DMS79 (cell line): ENCODE measurements at regions not wholly inside any gene's neighbourhood (a gene's known extent, or its start where the extent isn't known, plus 50 kb on each side); places are given as distances from the start of the nearest gene placed in this dataset.

Experiments used
- DNase-seq: peaks from one replicate; lab custom pipeline; 2025; lab: John Stamatoyannopoulos, UW

DNA sequence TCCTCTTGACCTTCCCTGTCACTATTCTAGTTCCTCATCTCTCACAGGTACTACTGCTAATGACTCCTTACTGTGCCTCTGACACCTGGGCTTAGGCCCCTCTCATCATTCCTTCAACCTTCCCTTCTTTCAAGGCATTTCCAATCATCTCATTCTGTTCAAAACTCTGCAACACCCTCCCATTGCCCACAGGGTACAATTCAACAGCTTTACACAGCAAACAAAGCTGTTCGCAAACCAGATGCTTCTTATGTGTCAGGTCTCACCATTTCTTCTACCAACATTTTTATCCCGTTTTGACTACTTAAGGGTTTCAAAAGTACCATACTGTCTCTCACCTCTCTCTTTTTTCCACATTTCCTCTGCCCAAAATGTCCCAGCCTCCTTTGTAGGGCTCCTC is 84.4 kb upstream of the ID4 start:
- DNase-seq: no peak

- no peak for DNase-seq
Measured at GRCh38 chr6:19753826-19754225, 83.3 kb upstream of the ID4 start.

- no peak for DNase-seq
Measured at GRCh38 chr6:19754686-19755085, 82.5 kb upstream of the ID4 start.

GRCh38 chr6:19755181-19755580 is 82.0 kb upstream of the ID4 start:
- no peak for DNase-seq

GRCh38 chr6:19757036-19757435 is 80.1 kb upstream of the ID4 start:
- no peak for DNase-seq

DNA sequence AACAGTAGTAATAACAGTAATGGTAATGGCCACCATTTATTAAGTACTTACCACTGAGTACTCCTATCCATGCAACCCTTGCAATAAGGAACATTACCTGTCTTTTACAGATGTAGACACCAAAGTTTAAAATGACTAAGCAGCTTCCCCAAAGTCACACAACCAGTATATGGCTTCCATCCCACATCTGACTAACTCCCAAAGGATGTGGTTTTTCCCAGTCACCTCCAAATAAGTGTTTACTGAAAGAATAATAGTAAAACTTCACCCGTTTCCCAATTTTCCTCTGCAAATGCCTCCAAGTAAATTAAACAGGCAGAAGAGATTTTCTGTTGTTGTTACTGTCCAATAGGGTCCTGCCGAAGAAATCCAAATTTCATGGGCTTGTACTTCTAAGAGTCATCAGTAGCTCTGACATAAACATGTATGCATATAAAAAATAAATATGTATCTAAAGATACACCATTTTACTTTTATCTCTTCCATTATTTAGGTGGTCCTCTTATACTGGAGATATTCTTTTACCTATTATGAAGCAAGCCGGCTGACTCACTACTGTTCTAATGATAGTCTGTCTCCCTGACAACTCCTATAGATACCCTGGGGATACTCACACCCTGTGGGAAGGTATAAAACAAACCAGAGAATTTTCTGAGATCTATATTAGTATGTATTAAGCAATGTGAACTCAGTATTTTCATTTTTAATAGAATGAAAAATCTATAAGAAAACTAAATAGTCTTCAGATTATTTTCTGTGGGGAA is 77.9 kb upstream of the ID4 start:
- DNase-seq: no peak

DNA sequence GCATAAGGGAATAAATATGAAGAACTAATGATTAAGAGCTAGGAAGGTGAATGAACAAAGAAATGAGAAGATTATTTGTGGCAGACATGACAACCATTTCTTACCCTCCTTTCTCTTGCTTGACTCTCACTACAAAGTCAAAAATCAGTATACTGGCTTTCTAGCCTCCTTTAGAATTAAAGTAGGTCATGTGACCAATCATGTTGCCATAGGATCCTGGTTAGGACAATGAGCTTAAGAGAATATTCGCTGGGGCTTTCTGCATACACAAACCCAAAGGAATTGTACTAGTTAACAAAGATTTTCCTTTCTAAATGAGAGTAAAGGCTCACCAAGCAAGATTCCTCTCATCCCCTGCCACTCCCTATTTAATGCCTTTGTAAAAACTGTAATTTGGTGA is 76.0 kb upstream of the ID4 start:
- no peak for DNase-seq

- DNase-seq: no peak
Measured at GRCh38 chr6:19771753-19772336, 65.3 kb upstream of the ID4 start.

DNA sequence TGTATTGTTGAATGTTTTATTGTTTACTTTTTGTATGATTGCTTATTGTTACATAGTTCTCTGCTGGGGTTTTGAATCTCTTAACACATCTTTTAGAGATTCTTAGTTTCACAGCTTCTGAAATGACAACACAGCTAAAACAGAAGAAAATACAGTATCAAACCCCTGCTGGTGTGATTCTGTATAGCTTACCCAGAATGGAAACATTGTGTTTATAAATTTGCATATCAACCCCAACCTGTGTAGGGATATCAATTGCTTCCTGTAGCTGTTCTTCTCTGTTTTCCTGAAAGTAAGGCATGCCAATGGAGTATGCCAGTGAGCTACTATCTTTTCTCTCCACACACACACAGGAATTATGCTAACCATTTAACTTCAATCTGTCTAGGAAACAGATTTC is 64.3 kb upstream of the ID4 start:
- DNase-seq: no peak

- no peak for DNase-seq
Measured at GRCh38 chr6:19781269-19781668, 55.9 kb upstream of the ID4 start.

DNA sequence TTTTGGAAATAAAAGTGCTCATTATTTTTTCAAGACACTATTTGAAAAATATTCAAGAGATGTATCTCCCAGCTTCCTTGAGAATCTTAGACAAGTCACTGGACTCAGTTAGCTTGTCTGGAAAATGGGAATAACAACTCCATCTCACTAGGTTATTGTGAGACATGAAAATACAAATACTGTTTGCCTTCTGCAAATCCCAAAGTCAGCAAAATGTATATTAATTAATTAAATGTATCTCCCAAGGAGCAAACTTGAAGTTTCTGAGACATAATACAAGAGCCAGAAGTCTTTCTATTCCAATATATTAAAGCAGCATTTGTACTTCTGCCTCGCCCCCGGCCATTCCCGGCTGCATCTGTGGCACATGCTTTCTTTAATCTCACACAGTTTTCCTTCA is 54.6 kb upstream of the ID4 start:
- no peak for DNase-seq
